Neural cell (in vitro differentiated cells): ENCODE measurements at regions not wholly inside any gene's neighbourhood (a gene's known extent, or its start where the extent isn't known, plus 50 kb on each side); places are given as distances from the start of the nearest gene placed in this dataset.

Experiments
- H2AFZ ChIP-seq: fragments of 200-600, 300-800 bp; sonication (generic), shearing (Covaris generic); 2 replicates; pipeline ENCODE4 v1.6.0; 2014; ENCODE audit warnings: low read depth, mild to moderate bottlenecking, antibody characterized with exemption, low read length, moderate library complexity
- H3F3A ChIP-seq: fragments of 200-600 bp; shearing (Covaris generic); 2 replicates; pipeline ENCODE4 v1.6.1; 2016; ENCODE audit warnings: mild to moderate bottlenecking, moderate library complexity, mixed read lengths, antibody characterized with exemption, low read length; ENCODE audit not compliant: insufficient read depth, poor library complexity, severe bottlenecking
- H3K27ac ChIP-seq: fragments of 200-600, 300-800 bp; sonication (generic), shearing (Covaris generic); 2 replicates; pipeline ENCODE4 v1.5.1; 2014; ENCODE audit warnings: mild to moderate bottlenecking, low read length, moderate library complexity
- H3K27me3 ChIP-seq: fragments of 300-800, 200-600 bp; sonication (generic), shearing (Covaris generic); 2 replicates; pipeline ENCODE4 v1.6.0; 2014; ENCODE audit warnings: mild to moderate bottlenecking, low read depth, low read length, moderate library complexity; ENCODE audit not compliant: insufficient read depth
- H3K36me3 ChIP-seq: fragments of 300-800, 200-600 bp; sonication (generic), shearing (Covaris generic); 2 replicates; pipeline ENCODE4 v1.5.1; 2014; ENCODE audit warnings: mild to moderate bottlenecking, antibody characterized with exemption, low read length, moderate library complexity; ENCODE audit not compliant: insufficient read depth
- H3K4me2 ChIP-seq: fragments of 300-800, 200-600 bp; sonication (generic), shearing (Covaris generic); 2 replicates; pipeline ENCODE4 v1.6.0; 2014; ENCODE audit warnings: mild to moderate bottlenecking, low read length
- H3K4me3 ChIP-seq: fragments of 300-800, 200-600 bp; sonication (generic), shearing (Covaris generic); 2 replicates; pipeline ENCODE4 v1.5.1; 2014; ENCODE audit warnings: mild to moderate bottlenecking, low read length, moderate library complexity
- H3K79me2 ChIP-seq: fragments of 200-600 bp; shearing (Covaris generic); replicated peaks from 2 replicates; pipeline ENCODE4 v1.6.0; 2014; ENCODE audit warnings: mild to moderate bottlenecking, low read length, moderate library complexity; ENCODE audit not compliant: insufficient read depth
- H3K9ac ChIP-seq: fragments of 300-800, 200-600 bp; sonication (generic), shearing (Covaris generic); 2 replicates; pipeline ENCODE4 v1.6.1; 2016; ENCODE audit warnings: mild to moderate bottlenecking, low read length, mixed read lengths
- H3K9me2 ChIP-seq: fragments of 200-600 bp; shearing (Covaris generic); 2 replicates; pipeline ENCODE4 v1.6.1; 2016; ENCODE audit warnings: mild to moderate bottlenecking, low read length, mixed read lengths; ENCODE audit not compliant: insufficient read depth
- H3K9me3 ChIP-seq: fragments of 200-600, 300-800 bp; sonication (generic), shearing (Covaris generic); 2 replicates; pipeline ENCODE4 v1.6.1; 2016; ENCODE audit warnings: mild to moderate bottlenecking, mixed run types, low read length, moderate library complexity, mixed read lengths
- H4K20me1 ChIP-seq: fragments of 200-600 bp; shearing (Covaris generic); 2 replicates; pipeline ENCODE4 v1.6.1; 2016; ENCODE audit warnings: mild to moderate bottlenecking, mixed run types; ENCODE audit not compliant: insufficient read depth
- EP300 ChIP-seq: fragments of 450-650 bp; conservative IDR thresholded peaks from 2 replicates; pipeline ENCODE4 v1.6.1; 2014; ENCODE audit warnings: antibody characterized with exemption, mild to moderate bottlenecking, moderate library complexity; ENCODE audit not compliant: poor library complexity, severe bottlenecking
- EZH2 ChIP-seq: fragments of 200-600, 300-800 bp; shearing (Covaris generic), sonication (generic); IDR thresholded peaks from 2 replicates; pipeline ENCODE4 v1.6.1; 2014; ENCODE audit warnings: antibody characterized with exemption, low read length, borderline replicate concordance, mild to moderate bottlenecking; ENCODE audit not compliant: insufficient read depth, poor library complexity, severe bottlenecking
- MXI1 ChIP-seq: fragments of 450-650 bp; conservative IDR thresholded peaks from 2 replicates; pipeline ENCODE4 v1.6.1; 2014; ENCODE audit warnings: antibody characterized with exemption, mild to moderate bottlenecking; ENCODE audit not compliant: poor library complexity, severe bottlenecking
- POLR2AphosphoS5 ChIP-seq: IDR thresholded peaks from 2 replicates; pipeline ENCODE4 v1.6.1; 2012
- RAD21 ChIP-seq: fragments of 450-650 bp; conservative IDR thresholded peaks from 2 replicates; pipeline ENCODE4 v1.6.1; 2014; ENCODE audit warnings: antibody characterized with exemption, mild to moderate bottlenecking, moderate library complexity
- SMC3 ChIP-seq: fragments of 450-650 bp; conservative IDR thresholded peaks from 2 replicates; pipeline ENCODE4 v1.6.1; 2014; ENCODE audit warnings: antibody characterized with exemption, mild to moderate bottlenecking, moderate library complexity; ENCODE audit not compliant: poor library complexity
- TAF1 ChIP-seq: IDR thresholded peaks from 2 replicates; pipeline ENCODE4 v1.6.1; 2012; ENCODE audit warnings: low read depth
- TF ChIP-seq, protein P1 (sequence below): IDR thresholded peaks from 2 replicates; pipeline ENCODE4 v1.6.1; 2012; ENCODE audit warnings: borderline replicate concordance
- TF ChIP-seq, protein P2 (sequence below): fragments of 450-650 bp; IDR thresholded peaks from 2 replicates; pipeline ENCODE4 v1.5.1; 2014; ENCODE audit warnings: antibody characterized with exemption, mild to moderate bottlenecking, moderate library complexity; ENCODE audit not compliant: poor library complexity, severe bottlenecking

DNA sequence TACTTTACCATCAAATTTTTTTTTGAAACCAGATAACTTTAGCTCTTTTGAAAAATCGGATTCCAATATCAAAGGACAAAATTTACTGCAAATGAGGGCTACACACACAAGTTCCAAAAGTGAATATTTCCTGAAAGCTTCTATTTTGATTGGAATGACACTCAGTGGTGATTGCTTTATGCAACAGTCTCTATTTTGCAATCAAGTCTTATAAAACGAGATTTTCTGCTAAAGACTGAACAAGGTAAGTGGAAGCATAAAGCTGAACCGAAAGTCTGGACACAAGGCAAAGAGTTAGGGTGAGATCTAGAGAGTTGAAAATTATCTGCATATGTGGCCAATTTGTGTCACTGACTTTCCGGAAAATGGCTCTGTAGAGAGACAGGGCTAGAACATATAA, 145.0 kb upstream of the OSR1 start:
- Histone ChIP-seq H3K9me3 (no peaks in the 10 kb centered on the region), H3K79me2 (no peaks in the 10 kb centered on the region), H3K4me2 (no peak overlapping the region), H4K20me1 (no peaks in the 10 kb centered on the region), H3K36me3 (no peaks in the 10 kb centered on the region), H3K9me2 (no peaks in the 10 kb centered on the region), H3K9ac (no peak overlapping the region), H3F3A (no peaks in the 10 kb centered on the region), H3K4me3 (no peak overlapping the region), H3K27me3 (no peaks in the 10 kb centered on the region), H2AFZ (no peak overlapping the region), H3K27ac (no peak overlapping the region)
- TF ChIP-seq, protein P1, sequence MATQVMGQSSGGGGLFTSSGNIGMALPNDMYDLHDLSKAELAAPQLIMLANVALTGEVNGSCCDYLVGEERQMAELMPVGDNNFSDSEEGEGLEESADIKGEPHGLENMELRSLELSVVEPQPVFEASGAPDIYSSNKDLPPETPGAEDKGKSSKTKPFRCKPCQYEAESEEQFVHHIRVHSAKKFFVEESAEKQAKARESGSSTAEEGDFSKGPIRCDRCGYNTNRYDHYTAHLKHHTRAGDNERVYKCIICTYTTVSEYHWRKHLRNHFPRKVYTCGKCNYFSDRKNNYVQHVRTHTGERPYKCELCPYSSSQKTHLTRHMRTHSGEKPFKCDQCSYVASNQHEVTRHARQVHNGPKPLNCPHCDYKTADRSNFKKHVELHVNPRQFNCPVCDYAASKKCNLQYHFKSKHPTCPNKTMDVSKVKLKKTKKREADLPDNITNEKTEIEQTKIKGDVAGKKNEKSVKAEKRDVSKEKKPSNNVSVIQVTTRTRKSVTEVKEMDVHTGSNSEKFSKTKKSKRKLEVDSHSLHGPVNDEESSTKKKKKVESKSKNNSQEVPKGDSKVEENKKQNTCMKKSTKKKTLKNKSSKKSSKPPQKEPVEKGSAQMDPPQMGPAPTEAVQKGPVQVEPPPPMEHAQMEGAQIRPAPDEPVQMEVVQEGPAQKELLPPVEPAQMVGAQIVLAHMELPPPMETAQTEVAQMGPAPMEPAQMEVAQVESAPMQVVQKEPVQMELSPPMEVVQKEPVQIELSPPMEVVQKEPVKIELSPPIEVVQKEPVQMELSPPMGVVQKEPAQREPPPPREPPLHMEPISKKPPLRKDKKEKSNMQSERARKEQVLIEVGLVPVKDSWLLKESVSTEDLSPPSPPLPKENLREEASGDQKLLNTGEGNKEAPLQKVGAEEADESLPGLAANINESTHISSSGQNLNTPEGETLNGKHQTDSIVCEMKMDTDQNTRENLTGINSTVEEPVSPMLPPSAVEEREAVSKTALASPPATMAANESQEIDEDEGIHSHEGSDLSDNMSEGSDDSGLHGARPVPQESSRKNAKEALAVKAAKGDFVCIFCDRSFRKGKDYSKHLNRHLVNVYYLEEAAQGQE, result no peak
- TF ChIP-seq TAF1, result no peak
- TF ChIP-seq RAD21, result no peak
- TF ChIP-seq, protein P2, sequence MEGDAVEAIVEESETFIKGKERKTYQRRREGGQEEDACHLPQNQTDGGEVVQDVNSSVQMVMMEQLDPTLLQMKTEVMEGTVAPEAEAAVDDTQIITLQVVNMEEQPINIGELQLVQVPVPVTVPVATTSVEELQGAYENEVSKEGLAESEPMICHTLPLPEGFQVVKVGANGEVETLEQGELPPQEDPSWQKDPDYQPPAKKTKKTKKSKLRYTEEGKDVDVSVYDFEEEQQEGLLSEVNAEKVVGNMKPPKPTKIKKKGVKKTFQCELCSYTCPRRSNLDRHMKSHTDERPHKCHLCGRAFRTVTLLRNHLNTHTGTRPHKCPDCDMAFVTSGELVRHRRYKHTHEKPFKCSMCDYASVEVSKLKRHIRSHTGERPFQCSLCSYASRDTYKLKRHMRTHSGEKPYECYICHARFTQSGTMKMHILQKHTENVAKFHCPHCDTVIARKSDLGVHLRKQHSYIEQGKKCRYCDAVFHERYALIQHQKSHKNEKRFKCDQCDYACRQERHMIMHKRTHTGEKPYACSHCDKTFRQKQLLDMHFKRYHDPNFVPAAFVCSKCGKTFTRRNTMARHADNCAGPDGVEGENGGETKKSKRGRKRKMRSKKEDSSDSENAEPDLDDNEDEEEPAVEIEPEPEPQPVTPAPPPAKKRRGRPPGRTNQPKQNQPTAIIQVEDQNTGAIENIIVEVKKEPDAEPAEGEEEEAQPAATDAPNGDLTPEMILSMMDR, result no peak
- no peak for TF ChIP-seq MXI1
- no peak for TF ChIP-seq EP300
- TF ChIP-seq EZH2, result no peak
- TF ChIP-seq SMC3, result no peak
- no peak for TF ChIP-seq POLR2AphosphoS5

DNA sequence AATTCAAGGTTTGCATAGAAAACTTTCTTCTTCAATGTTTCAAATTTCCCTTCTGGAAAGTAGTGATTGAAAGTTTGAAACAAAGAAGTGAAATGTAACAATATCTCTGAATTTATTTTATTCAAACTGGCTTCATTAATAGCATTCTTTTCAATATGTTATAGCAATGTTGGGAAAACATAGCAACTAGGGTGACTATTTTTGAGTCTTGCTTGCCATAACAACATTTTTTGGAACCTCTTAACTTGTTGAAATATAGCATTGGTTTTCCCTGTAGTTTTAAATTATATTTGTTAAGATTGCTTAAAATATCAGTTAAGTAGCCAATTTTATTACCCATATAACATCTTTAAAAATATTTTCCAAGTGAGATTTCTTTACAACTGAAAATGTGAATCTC, 141.7 kb upstream of the OSR1 start:
- no peak overlapping the region for H2AFZ ChIP-seq
- no peaks in the 10 kb centered on the region for H3K9me3 ChIP-seq
- no peaks in the 10 kb centered on the region for H3F3A ChIP-seq
- no peak overlapping the region for H3K4me2 ChIP-seq
- no peak overlapping the region for H3K4me3 ChIP-seq
- H3K9me2 ChIP-seq, result no peaks in the 10 kb centered on the region
- H3K27ac ChIP-seq, result no peak overlapping the region
- no peaks in the 10 kb centered on the region for H3K36me3 ChIP-seq
- no peak overlapping the region for H3K9ac ChIP-seq
- H3K79me2 ChIP-seq, result no peaks in the 10 kb centered on the region
- no peaks in the 10 kb centered on the region for H4K20me1 ChIP-seq
- H3K27me3 ChIP-seq, result no peaks in the 10 kb centered on the region
- TF ChIP-seq, protein P1, result no peak
- TF ChIP-seq EZH2, result no peak
- no peak for TF ChIP-seq TAF1
- no peak for TF ChIP-seq MXI1
- no peak for TF ChIP-seq SMC3
- TF ChIP-seq, protein P2, result no peak
- TF ChIP-seq POLR2AphosphoS5, result no peak
- no peak for TF ChIP-seq RAD21
- TF ChIP-seq EP300, result no peak
